ENCODE measurements at regions not wholly inside any gene's neighbourhood (a gene's known extent, or its start where the extent isn't known, plus 50 kb on each side); places are given as distances from the start of the nearest gene placed in this dataset.

DNA sequence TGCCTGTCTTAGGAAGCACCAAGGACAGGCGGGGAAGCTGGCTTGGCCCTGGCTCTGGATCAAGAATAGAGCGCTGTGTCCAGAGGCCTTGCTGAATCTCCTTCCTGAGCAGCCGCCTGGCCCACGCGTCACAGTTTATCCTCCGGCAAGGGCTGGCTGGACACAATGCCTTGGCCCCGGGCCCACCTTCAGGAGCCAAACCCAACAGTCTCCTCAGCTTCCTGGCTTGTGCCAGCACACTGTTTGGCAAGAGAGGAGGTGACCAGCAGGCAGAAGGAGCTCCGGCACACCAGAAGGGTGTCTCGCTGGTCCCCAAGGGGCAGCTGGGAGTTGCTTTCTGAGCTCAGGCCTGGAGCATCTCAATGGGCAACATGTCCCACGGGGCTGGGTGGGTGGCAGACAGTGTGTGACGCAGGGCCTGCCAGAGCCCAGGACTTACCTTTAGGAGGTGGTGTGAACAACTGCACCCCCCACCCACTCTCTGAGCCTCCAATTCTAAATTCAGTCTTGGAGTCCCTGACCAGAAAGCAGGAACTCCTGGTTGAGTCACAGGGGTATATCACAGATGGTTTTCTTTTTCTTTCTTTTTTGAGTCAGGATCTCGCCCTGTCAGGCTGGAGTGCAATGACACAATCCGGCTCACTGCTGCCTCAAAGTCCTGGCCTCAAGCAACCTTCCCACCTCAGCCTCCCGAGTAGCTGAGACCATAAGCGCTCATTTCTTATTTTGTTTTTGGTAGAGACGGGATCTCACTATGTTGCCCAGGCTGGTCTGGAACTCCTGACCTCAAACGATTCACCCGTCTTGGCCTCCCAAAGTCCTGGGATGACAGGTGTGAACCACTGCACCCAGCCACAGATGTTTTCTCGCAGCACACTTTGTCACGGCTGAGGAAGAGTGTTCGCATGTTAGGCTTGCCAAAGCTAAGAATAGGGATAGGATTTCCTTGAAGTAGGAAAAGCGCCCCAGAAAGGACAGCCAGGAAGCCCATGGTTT is 361.2 kb downstream of the BCOR start:
- DNase-seq (ENCODE audit: missing footprints) (peak; percentile 91), ATAC-seq (peak; percentile 93)
- intact Hi-C loops (cut with DNase I): loop anchor here (5.0 to 10.0 kb wide), 4 partner anchors 158 to 416 kb away; partner anchors contain the start of gene BCOR

DNA sequence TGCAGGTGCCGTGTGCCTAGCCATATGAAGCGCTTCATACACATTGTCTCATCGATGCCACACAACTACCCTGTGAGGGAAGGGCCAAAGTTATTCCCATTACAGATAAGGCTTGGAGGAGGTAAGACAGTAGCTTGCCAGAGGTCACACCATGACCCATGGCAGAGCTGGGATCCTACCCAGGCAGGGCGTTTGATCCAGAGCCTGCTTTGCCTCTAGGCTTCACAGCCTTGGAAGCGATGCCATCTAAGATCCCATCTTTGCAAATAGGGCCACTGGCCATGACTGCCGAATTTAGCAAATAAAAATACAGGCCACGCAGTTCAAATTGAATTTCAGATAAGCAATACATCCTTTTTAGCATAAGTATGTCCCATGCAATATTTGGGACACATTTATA is 358.2 kb downstream of the BCOR start:
- ATAC-seq (no peak), DNase-seq (ENCODE audit: missing footprints) (no peak)
- intact Hi-C loops (cut with DNase I): loop anchor here (5.0 to 10.0 kb wide), 4 partner anchors 155 to 413 kb away; partner anchors contain the start of gene BCOR

DNA sequence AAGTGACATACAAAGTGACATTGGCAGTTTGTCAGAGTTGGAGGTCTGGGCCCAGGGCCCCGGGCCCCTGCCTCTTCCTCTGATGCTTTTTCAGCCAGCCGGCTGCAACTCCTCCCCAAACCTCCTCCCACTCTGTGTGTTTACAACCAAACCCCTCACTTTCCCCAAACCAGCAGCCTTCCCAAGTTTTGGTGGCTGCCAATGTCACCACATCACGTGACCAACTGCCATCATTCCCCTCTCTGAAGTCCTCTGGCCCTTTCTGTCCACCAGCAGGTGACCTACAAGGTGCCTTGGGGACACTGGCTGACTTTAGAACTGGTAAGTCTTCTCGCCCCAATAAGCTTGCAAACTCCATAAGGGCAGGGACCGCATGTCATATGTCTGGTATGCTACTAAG is 357.7 kb downstream of the BCOR start:
- no peak for ATAC-seq
- intact Hi-C loops (cut with DNase I): no loop called here

DNA sequence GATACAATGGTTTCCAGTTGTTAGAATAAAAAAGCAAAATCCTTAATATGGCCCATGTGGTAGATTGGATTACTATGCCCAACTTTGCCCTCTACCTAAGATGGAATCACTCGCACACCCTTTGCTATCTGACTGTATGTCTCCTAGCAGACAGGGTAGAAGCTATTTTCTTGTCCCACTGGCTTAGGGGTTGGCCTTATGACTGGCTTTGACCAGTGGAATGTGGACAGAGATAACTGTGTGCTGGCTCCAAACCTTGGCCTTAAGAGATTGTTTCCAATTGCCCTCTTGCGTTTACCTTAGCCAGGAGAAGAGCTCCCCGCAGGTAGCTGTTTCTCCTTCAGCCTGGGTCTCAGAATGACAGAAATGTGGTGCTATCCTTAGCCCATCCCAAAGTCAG is 355.9 kb downstream of the BCOR start:
- ATAC-seq (no peak), DNase-seq (ENCODE audit: missing footprints) (no peak)
- intact Hi-C loops (cut with DNase I): no loop called here

More for the DNA sequence above, 357.7 kb downstream of the BCOR start:
- DNase-seq (ENCODE audit: missing footprints): no peak

DNA sequence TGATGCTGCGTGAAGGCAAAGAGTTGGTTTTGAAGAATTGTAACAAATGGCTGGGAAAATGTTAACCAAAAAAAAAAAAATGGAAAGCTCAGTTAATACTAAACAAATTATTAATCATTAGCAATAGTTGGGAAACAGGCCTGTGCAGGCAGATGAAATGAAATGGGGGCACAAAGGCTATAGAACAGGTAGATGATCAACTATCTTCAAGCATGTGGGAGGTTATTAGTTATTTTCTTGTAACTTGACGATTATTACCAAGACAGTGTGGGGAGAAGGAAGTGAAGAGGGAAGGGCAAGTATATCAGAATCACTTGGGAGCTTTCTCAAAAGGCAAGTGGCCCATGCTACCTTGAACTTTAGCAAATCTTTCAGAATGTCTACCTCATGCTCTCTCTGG is 351.9 kb downstream of the BCOR start:
- no peak for ATAC-seq
- intact Hi-C loops (cut with DNase I): no loop called here
- DNase-seq (ENCODE audit: missing footprints): no peak

DNA sequence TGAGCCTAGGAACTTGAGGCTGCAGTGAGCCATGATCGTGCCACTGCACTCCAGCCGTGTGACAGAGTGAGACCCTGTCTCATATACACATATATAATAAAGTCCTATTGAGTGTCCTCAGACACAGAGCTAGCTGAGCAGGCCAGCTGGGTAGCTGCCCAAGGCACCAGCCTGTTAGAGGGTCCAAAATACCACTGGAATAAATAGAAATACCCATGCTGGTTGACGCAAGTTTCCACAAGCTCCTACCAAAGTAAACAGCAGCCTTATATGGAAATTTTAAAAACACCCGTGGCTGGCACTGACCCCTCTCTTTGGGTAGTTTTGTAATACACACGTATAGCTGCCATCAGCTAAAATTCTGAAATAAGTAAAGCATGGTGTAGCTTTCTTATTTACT is 348.6 kb downstream of the BCOR start:
- DNase-seq (ENCODE audit: missing footprints) (no peak), ATAC-seq (no peak)
- intact Hi-C loops (cut with DNase I): no loop called here

DNA sequence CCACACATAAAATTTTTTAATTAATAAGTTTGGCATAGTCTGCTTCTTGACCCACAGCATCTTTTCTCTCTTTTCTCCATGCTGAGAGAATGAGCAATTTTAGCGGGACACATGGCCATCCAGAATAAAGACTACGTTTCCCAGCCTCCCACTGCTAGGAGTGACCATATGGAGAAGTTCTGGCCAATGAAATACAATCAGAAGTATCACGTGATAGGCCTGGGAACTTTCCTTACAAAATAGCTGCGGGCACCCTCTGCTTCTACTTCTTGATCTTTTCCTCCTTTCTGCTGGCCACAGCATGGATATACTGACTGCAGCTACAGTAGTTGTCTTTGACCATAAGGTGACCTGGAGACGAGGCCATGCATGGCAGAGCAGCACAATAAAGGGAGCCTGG is 348.0 kb downstream of the BCOR start:
- intact Hi-C loops (cut with DNase I): no loop called here
- no peak for ATAC-seq
- DNase-seq (ENCODE audit: missing footprints): no peak

DNA sequence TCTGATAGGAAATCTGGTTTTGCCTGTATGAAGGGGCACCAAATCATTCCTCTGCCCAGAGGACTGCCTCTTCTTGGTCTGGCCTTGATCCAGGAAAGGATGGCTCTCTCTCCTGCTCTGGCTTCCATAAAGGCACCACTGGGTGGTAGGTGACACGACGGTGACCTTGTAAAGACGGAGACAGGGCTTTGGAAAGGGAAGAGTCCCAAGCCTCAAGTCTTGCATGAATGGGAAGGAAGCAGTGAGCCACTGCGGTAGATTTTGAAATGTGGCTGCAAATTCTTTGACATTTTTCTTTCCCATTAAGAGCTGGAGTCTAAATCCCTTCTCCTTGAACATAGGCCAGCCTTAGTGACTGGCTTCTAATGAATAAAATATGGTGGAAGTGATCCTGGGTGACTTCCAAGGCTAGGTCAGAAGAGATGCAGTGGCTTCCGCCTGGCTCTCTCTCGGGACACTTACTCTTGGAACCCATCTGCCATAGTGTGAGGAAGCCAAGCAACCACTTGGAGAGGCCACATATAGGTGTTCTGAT is 347.4 kb downstream of the BCOR start:
- no peak for ATAC-seq
- no peak for DNase-seq (ENCODE audit: missing footprints)
- intact Hi-C loops (cut with DNase I): no loop called here

DNA sequence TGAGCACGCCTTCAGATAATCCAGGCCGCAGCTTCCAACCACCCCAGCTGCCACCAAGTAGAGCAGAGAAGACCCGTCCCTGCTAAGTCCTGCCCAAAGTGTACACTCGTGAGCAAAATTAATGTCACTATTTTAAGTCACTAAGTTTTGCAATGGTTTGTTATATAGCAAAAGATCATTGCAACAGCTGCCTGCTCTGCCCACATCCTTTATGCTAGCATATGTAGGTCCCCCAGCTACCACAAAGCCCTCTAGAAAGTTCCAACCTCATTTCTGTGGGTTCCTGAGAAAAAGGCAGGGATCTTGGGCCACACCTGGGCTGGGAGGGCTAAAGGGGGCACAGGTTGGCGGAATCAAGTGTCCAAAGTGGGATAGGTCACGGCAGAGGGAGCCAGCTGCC is 346.9 kb downstream of the BCOR start:
- no peak for ATAC-seq
- intact Hi-C loops (cut with DNase I): no loop called here
- DNase-seq (ENCODE audit: missing footprints): no peak

DNA sequence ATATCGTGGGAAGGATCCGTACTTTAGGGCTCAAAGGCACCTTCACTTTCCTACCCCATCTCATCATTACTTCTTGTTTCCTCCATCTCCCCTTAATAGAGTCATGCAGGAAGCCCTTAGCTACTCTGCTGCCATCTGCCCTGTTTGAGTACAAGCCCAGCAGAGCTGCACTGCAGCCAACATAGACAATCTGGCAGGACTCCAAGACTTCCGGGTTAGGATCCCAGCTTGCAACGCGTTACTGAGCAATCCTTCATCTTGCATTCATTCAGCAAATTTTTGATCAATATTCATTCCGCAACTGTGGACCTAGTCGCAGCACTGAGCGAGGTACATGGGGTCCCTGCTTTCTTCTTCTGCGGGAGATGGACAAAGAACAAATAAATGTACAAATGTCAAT is 344.9 kb downstream of the BCOR start:
- no peak for DNase-seq (ENCODE audit: missing footprints)
- peak; percentile 34 for ATAC-seq
- intact Hi-C loops (cut with DNase I): no loop called here

DNA sequence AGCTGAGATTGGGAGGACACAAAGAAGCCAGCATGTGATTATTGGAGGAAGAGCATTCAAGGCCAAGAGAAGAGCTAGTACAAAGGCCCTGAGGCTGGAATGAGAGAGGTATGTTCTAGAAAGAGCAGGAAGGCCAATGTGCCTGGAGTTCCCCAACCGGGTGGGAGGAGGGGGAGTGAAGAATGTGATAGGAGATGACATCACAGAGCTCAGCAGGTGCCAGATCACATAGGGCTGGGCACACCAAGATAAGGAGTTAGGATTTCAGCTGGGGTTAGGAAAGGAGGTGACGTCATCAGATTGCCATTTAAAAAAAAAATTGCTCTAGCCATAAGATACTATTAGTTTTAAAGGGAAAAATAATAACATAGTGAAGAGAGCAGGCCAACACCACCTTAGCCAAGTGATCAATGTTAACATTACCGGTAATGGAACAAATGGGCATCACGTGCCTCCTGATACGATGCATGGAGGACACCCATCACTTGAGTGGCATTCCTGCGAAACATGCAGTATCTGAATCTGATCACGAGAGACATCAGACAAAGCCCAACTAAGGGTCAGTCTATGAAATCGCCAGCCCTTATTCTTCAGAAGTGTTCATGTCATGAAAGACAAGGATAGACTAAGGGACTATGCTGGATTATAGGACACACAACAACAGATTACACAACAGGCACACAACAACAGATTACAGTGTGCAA is 344.3 kb downstream of the BCOR start:
- ATAC-seq: no peak
- intact Hi-C loops (cut with DNase I): no loop called here
- no peak for DNase-seq (ENCODE audit: missing footprints)

DNA sequence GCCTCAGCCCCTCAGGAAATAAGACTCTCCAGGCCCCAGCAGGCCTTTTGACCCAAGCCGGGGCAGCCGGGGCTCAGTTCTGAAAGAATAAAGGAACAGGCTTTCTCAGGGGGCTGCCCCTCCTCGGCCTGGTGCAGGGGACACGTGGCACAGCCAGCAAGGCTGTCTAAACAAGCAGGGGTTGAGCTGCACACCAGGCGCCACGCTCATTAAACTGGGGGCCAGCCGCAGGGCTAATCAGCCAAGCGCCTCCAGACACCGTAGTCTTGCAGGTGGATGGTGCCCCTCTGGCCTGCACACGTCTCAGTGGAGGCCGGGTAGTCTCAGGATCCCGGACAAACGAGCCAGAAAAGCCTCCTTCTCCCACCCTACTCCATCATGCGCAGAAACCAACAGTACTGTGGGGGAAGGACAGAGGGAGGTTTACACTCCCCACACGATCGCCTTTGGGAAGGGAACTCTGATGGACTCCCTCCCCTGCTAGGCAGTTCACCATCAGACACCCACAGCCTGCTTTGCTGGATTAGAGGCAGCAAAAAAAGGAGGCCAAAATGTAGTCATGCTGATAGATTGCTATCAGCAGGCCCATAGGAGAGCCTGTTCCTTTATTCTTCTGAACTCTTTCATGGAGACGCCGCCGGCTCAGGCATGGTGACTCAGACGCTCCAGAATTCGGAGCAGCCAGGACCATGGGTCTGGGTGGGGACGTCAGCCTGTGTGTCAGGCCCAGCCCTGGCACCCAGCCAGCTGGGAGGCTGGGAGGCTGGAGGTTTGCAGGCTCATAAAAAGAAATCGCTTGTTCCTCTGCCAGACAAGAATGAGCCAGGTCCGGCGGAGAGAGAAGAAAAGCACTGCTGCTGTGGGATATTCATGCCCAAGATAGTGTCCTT is 342.4 kb downstream of the BCOR start:
- DNase-seq (ENCODE audit: missing footprints): peak; percentile 84
- peak; percentile 78 for ATAC-seq
- intact Hi-C loops (cut with DNase I): no loop called here

DNA sequence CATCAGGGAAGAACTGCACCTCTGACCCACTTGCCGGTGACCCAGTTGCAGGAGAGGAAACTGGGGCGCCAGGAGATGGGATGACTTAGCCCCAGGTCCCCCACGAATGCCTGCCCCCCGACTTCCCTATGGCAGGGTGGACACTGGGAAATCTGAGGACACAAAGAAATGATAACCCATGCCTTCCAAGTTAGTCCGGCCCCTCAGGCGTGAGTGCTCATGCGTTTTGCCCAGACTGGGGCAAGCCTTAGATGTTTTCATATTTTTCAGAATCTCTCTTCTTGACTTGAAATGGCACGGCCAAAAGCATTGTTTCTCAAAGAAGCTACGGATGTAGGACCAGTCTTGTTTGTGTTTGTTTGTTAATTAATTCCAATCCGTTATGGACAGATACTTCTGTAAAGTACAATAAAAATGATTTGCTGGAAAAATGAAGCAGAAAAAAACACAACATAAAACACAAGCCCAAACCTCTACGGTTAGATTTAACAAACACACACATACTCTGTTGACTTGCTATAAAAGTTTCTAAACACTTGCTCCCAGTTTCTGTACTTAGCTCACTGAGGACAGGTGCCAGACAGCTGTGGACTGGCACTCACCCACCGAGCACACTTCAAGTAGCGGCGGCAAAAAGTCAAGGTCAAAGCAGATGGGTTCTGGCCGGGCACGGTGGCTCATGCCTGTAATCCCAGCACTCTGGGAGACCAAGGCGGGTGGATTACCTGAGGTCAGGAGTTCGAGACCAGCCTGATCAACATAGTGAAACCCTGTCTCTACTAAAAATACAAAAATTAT is 341.5 kb downstream of the BCOR start:
- ATAC-seq (no peak), DNase-seq (ENCODE audit: missing footprints) (no peak)
- intact Hi-C loops (cut with DNase I): no loop called here

DNA sequence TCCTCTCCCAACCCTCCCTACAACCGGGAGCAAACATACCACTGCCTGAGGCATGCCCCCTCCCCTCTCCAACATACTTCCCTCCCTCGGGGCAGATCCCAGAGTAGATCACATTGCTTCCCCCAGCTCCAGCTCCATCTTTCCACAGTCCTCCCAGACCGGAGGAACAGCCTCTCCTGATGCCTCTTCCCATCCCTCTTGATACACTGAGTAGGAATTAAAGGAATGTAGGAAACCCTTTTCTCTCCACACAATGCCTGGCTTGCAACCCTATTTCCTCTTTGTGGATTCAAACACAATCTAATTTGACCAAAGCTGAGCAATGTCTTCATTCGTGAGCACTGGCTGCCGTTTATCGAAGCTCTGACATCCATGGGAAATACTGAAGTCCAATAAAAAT is 339.8 kb downstream of the BCOR start:
- ATAC-seq (no peak), DNase-seq (ENCODE audit: missing footprints) (no peak)
- intact Hi-C loops (cut with DNase I): no loop called here

DNA sequence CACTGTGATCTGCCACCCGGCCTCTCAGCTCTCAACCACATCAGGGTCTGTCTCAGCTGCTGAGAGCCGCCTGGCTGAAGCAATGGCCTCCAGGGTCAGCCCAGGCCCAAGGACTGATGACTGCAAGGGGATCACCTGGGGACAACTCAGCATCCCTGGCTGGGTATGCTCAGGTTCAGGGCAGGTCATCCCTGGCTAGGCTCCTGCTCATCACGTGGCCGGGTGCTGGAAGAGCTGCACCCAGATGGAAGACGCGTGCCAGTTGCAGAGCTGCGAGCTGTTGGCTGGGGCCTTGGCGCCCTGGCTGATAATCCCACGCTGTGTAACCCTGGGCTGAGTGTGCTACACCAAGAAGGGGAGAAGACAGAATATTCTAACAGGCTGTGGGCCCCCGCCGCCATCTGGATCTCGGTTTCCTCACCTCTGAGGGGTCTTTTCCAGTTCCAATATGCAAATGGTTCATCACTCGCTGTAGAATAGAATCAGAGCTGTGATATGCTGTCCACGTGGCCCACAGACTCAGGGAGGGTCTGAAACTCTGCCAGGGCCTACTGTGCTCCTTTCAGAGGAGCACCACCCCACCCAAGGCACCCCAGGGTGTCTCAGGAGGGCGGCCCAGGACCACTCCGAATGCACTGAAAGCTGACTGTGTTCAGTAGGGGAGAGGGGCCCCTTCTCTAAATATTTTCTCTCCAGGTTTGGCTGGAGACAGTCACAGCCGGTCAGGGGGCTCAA is 338.8 kb downstream of the BCOR start:
- intact Hi-C loops (cut with DNase I): no loop called here
- ATAC-seq (no peak), DNase-seq (ENCODE audit: missing footprints) (no peak)

DNA sequence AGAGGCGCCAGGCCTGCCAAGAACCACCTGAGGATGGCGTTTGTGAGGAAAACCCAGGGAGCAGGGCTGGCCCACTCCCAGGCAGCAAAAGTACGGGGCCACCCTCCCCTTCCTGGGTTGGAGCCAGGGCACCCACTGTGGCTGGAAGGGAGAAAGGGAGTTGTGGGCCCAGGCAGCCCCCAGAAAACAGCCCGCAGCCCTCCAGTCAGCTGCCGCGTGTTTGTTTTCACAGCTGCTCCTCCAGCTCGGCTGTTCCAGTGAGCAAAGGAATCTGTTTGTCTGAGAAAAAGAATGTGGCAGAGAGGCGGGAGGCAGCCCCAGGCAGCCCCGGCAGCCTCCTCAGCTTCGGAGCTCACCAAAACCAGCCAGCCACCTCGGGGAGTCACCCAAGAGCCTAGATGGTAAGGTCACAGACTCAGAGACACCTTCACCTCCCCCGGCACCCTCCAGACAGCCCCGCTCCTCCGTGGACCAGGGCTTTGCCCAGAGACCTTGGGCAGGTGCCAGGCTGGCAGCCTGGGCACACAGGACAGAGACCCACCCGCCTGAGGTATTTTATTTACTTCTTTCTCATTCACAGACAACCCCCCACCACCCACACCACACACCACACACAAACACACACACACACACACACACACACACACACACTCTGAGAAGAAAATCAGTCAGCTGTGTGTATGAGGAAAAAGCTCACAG is 338.1 kb downstream of the BCOR start:
- DNase-seq (ENCODE audit: missing footprints) (no peak), ATAC-seq (no peak)
- intact Hi-C loops (cut with DNase I): no loop called here

DNA sequence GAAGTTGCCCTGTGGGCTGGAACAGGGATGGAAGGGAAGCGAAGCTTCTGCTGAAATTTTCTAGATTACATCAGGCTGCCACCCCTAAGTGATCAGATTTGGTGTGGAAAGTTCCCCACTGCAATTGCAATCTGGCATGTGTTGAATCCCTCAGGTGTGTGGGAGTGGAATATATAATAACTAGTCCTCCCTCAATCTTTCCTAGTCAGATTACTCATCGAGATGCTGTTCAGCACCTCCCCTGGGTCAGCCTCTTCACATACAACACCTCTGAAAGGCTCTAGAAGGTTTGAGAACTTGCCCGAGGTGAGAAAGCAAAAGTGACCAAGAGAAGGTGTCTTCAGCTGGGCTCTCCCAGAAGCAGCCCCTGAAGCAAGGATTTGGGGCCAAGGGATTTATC is 336.8 kb downstream of the BCOR start:
- ATAC-seq (no peak), DNase-seq (ENCODE audit: missing footprints) (no peak)
- intact Hi-C loops (cut with DNase I): no loop called here
